OCI-LY1 (cell line): ENCODE measurements at regions not wholly inside any gene's neighbourhood (a gene's known extent, or its start where the extent isn't known, plus 50 kb on each side); places are given as distances from the start of the nearest gene placed in this dataset.

Experiments
- H2AFZ ChIP-seq: fragments of 200-600 bp; sonication (generic), shearing (Covaris generic); 2 replicates; pipeline ENCODE4 v1.6.0; 2014; ENCODE audit warnings: antibody characterized with exemption, mild to moderate bottlenecking, low read length
- H3F3A ChIP-seq: fragments of 200-600 bp; sonication (generic), shearing (Covaris generic); 2 replicates; pipeline ENCODE4 v1.6.0; 2014; ENCODE audit warnings: mild to moderate bottlenecking, antibody characterized with exemption, low read length, moderate library complexity; ENCODE audit not compliant: insufficient read depth
- H3K27ac ChIP-seq: fragments of 200-600 bp; sonication (generic); 2 replicates; pipeline ENCODE4 v1.5.1; 2014; ENCODE audit warnings: low read length, mixed run types, mild to moderate bottlenecking, low read depth; ENCODE audit not compliant: poor library complexity, severe bottlenecking
- H3K27me3 ChIP-seq: fragments of 200-600 bp; sonication (generic); 2 replicates; pipeline ENCODE4 v1.6.0; 2014; ENCODE audit warnings: antibody characterized with exemption, mild to moderate bottlenecking, low read length, moderate library complexity; ENCODE audit not compliant: insufficient read depth
- H3K36me3 ChIP-seq: fragments of 200-600 bp; sonication (generic); 2 replicates; pipeline ENCODE4 v1.6.1; 2014; ENCODE audit warnings: mild to moderate bottlenecking, antibody characterized with exemption, low read length, moderate library complexity, mixed read lengths; ENCODE audit not compliant: insufficient read depth
- H3K4me1 ChIP-seq: fragments of 200-600 bp; sonication (generic); 2 replicates; pipeline ENCODE4 v1.5.1; 2014; ENCODE audit warnings: mild to moderate bottlenecking, low read length, moderate library complexity; ENCODE audit not compliant: insufficient read depth, severe bottlenecking
- H3K4me2 ChIP-seq: fragments of 200-600 bp; sonication (generic), shearing (Covaris generic); 2 replicates; pipeline ENCODE4 v1.6.1; 2014; ENCODE audit warnings: low read length
- H3K4me3 ChIP-seq: fragments of 200-600 bp; sonication (generic); 2 replicates; pipeline ENCODE4 v1.5.1; 2014; ENCODE audit warnings: low read length, low read depth, mild to moderate bottlenecking, mixed read lengths; ENCODE audit not compliant: poor library complexity, severe bottlenecking
- H3K79me2 ChIP-seq: fragments of 200-600 bp; shearing (Covaris generic); 2 replicates; pipeline ENCODE4 v1.6.1; 2016; ENCODE audit warnings: mixed run types, low read length, mixed read lengths; ENCODE audit not compliant: insufficient read depth
- H3K9ac ChIP-seq: fragments of 200-600 bp; sonication (generic), shearing (Covaris generic); 2 replicates; pipeline ENCODE4 v1.6.1; 2014; ENCODE audit warnings: mild to moderate bottlenecking, low read length, mixed read lengths
- H3K9me2 ChIP-seq: fragments of 200-600 bp; sonication (generic), shearing (Covaris generic); 2 replicates; pipeline ENCODE4 v1.6.1; 2014; ENCODE audit warnings: low read depth, mild to moderate bottlenecking, low read length, mixed read lengths
- H3K9me3 ChIP-seq: fragments of 200-600 bp; shearing (Covaris generic); 2 replicates; pipeline ENCODE4 v1.6.1; 2014; ENCODE audit warnings: low read length, mixed read lengths
- H4K20me1 ChIP-seq: fragments of 200-600 bp; sonication (generic), shearing (Covaris generic); 2 replicates; pipeline ENCODE4 v1.6.0; 2016; ENCODE audit warnings: mild to moderate bottlenecking, low read length; ENCODE audit not compliant: insufficient read depth
- EZH2 ChIP-seq: fragments of 200-600 bp; sonication (generic), shearing (Covaris generic); IDR thresholded peaks from 2 replicates; pipeline ENCODE4 v1.8.0; 2017; ENCODE audit warnings: borderline replicate concordance, mixed run types, mild to moderate bottlenecking, antibody characterized with exemption, low read length, moderate library complexity, mixed read lengths
- TF ChIP-seq, protein P1 (sequence below): fragments of 200-600 bp; sonication (generic), shearing (Covaris generic); IDR thresholded peaks from 2 replicates; pipeline ENCODE4 v1.5.1; 2017; ENCODE audit warnings: mild to moderate bottlenecking, antibody characterized with exemption, low read length, moderate library complexity, mixed read lengths

DNA sequence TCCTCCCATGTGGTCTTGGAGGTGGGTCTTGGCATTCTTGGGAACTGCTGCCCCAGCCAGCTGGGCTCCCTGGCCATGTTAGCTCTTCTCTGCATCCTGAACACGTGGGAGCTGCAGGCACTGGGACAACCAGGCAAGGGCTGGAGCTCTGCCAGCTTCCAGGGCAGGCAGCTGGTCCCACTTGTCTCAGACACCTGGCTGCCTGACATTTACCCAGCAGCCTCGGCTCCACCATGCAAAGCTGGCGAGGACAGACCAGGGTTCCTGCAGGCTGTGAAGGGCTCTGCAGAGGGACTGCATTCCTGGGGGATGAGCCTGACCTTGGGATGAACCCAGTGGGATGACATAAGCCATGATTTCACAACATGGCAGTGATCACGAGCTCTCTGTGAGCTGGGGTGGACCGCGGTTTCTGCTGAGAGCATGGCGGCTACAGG, 99.0 kb upstream of the TSHZ3 start:
- Histone ChIP-seq H3K4me3 (no peak overlapping the region), H3F3A (no peaks in the 10 kb centered on the region), H3K27me3 (no peaks in the 10 kb centered on the region), H3K27ac (no peak overlapping the region), H4K20me1 (no peaks in the 10 kb centered on the region), H3K9ac (no peak overlapping the region), H2AFZ (no peak overlapping the region), H3K36me3 (no peaks in the 10 kb centered on the region), H3K9me2 (no peaks in the 10 kb centered on the region), H3K4me2 (no peak overlapping the region), H3K79me2 (no peaks in the 10 kb centered on the region), H3K4me1 (no peaks in the 10 kb centered on the region), H3K9me3 (0 out of 2 replicates have a peak, but pooled peaks cover 6% of the 10 kb centered on the region)
- TF ChIP-seq, protein P1, sequence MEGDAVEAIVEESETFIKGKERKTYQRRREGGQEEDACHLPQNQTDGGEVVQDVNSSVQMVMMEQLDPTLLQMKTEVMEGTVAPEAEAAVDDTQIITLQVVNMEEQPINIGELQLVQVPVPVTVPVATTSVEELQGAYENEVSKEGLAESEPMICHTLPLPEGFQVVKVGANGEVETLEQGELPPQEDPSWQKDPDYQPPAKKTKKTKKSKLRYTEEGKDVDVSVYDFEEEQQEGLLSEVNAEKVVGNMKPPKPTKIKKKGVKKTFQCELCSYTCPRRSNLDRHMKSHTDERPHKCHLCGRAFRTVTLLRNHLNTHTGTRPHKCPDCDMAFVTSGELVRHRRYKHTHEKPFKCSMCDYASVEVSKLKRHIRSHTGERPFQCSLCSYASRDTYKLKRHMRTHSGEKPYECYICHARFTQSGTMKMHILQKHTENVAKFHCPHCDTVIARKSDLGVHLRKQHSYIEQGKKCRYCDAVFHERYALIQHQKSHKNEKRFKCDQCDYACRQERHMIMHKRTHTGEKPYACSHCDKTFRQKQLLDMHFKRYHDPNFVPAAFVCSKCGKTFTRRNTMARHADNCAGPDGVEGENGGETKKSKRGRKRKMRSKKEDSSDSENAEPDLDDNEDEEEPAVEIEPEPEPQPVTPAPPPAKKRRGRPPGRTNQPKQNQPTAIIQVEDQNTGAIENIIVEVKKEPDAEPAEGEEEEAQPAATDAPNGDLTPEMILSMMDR, result no peak
- TF ChIP-seq EZH2, result no peak

DNA sequence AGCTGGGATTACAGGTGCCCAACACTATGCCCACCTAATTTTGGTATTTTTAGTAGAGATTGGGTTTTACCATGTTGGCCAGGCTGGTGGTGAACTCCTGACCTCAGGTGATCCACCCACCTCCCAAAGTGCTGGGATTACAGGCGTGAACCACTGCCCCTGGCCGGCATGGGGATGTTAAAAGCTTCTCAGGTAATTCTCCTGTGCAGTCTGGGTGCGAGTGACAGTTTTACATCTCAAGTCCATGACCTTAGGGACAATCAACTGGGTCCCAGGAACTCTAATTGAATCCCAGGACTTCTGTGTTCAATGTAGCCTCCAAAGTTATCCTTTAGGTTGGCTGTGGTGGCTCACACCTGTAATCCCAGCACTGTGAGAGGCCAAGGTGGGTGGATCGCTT, 100.1 kb upstream of the TSHZ3 start:
- H3K4me2 ChIP-seq, result no peak overlapping the region
- H3K27me3 ChIP-seq, result no peaks in the 10 kb centered on the region
- TF ChIP-seq EZH2, result no peak
- TF ChIP-seq, protein P1, result no peak
- H3K4me1 ChIP-seq, result no peaks in the 10 kb centered on the region
- H3K9ac ChIP-seq, result no peak overlapping the region
- no peak overlapping the region for H2AFZ ChIP-seq
- H3K9me3 ChIP-seq, result 0 out of 2 replicates have a peak, but pooled peaks cover 6% of the 10 kb centered on the region
- H3K4me3 ChIP-seq, result no peak overlapping the region
- H3K27ac ChIP-seq, result no peak overlapping the region
- no peaks in the 10 kb centered on the region for H3K79me2 ChIP-seq
- H4K20me1 ChIP-seq, result no peaks in the 10 kb centered on the region
- H3F3A ChIP-seq, result no peaks in the 10 kb centered on the region
- no peaks in the 10 kb centered on the region for H3K36me3 ChIP-seq
- H3K9me2 ChIP-seq, result no peaks in the 10 kb centered on the region

DNA sequence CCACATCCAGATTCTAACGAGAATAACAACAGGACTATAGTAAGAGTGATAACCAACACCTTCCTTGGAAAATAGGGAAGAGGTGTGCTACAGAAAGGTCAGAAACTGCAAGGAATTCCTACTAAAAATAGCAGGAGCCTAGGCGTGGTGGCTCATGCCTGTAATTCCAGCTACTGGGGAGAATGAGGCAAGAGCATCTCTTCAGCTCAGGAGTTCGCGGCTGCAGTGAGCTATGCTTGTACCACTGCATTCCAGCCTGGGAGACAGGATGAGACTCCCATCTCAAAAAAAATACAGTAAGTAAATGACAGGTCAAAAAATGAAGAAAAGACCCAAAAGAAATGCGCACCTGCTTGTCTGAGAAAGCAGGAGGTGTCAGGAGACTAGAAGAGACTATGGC, 101.5 kb upstream of the TSHZ3 start:
- H3K79me2 ChIP-seq, result no peaks in the 10 kb centered on the region
- H3K9ac ChIP-seq, result no peak overlapping the region
- 0 out of 2 replicates have a peak, but pooled peaks cover under 1% of the 10 kb centered on the region for H3K9me3 ChIP-seq
- no peaks in the 10 kb centered on the region for H3K27me3 ChIP-seq
- TF ChIP-seq, protein P1, result no peak
- TF ChIP-seq EZH2, result no peak
- H4K20me1 ChIP-seq, result no peaks in the 10 kb centered on the region
- H3K36me3 ChIP-seq, result no peaks in the 10 kb centered on the region
- no peaks in the 10 kb centered on the region for H3K4me1 ChIP-seq
- no peak overlapping the region for H3K27ac ChIP-seq
- H3K4me2 ChIP-seq, result no peak overlapping the region
- H3F3A ChIP-seq, result no peaks in the 10 kb centered on the region
- H3K9me2 ChIP-seq, result no peaks in the 10 kb centered on the region
- no peak overlapping the region for H2AFZ ChIP-seq
- no peak overlapping the region for H3K4me3 ChIP-seq
